Astrocyte (in vitro differentiated cells and primary cell): ENCODE measurements at regions not wholly inside any gene's neighbourhood (a gene's known extent, or its start where the extent isn't known, plus 50 kb on each side); places are given as distances from the start of the nearest gene placed in this dataset.

Experiments used
- DNase-seq: peaks from one replicate; pipeline ENCODE4 v3.0.0-alpha.2; 2010; ENCODE audit warnings: low read depth
- FAIRE-seq: peaks from 2 replicates; lab custom pipeline; 2011; peaks lifted over from hg19 to GRCh38; lab: Jason Lieb, UNC
- H2AFZ ChIP-seq: 2 replicates; pipeline ENCODE4 v1.6.0; 2012; ENCODE audit warnings: low read depth, low read length, inconsistent platforms
- H3K27ac ChIP-seq: 2 replicates; pipeline ENCODE4 v1.5.1; 2011; ENCODE audit warnings: low read depth, low read length, inconsistent platforms
- H3K27me3 ChIP-seq: 2 replicates; pipeline ENCODE4 v1.6.0; 2011; ENCODE audit warnings: low read length, inconsistent platforms; ENCODE audit not compliant: insufficient read depth
- H3K36me3 ChIP-seq: 2 replicates; pipeline ENCODE4 v1.5.1; 2011; ENCODE audit warnings: low read length, inconsistent platforms; ENCODE audit not compliant: insufficient read depth
- H3K4me1 ChIP-seq: 2 replicates; pipeline ENCODE4 v1.5.1; 2011; ENCODE audit warnings: low read length, inconsistent platforms; ENCODE audit not compliant: insufficient read depth
- H3K4me2 ChIP-seq: 2 replicates; pipeline ENCODE4 v1.6.0; 2012; ENCODE audit warnings: low read length, inconsistent platforms
- H3K4me3 ChIP-seq: 2 replicates; pipeline ENCODE4 v1.5.1; 2011; ENCODE audit warnings: low read depth, mild to moderate bottlenecking, low read length, inconsistent platforms; ENCODE audit not compliant: insufficient read depth
- H3K79me2 ChIP-seq: 2 replicates; pipeline ENCODE4 v1.6.0; 2012; ENCODE audit warnings: mild to moderate bottlenecking, low read length, inconsistent platforms; ENCODE audit not compliant: insufficient read depth
- H3K9ac ChIP-seq: 2 replicates; pipeline ENCODE4 v1.6.0; 2012; ENCODE audit warnings: mild to moderate bottlenecking, low read length, inconsistent platforms
- H3K9me3 ChIP-seq: 2 replicates; pipeline ENCODE4 v1.5.1; 2012; ENCODE audit warnings: low read depth, mild to moderate bottlenecking, low read length, inconsistent platforms; ENCODE audit not compliant: insufficient read depth
- H4K20me1 ChIP-seq: 2 replicates; pipeline ENCODE4 v1.6.0; 2012; ENCODE audit warnings: low read length, inconsistent platforms; ENCODE audit not compliant: insufficient read depth
- H3K27ac Mint-ChIP-seq: one replicate; pipeline ENCODE4 v1.8.0; 2021; ENCODE audit warnings: mild to moderate bottlenecking, mixed read lengths; ENCODE audit not compliant: unreplicated experiment
- H3K27me3 Mint-ChIP-seq: one replicate; pipeline ENCODE4 v1.8.0; 2021; ENCODE audit warnings: low read depth, mixed read lengths; ENCODE audit not compliant: unreplicated experiment
- H3K36me3 Mint-ChIP-seq: one replicate; pipeline ENCODE4 v1.8.0; 2021; ENCODE audit warnings: low read depth, mixed read lengths; ENCODE audit not compliant: unreplicated experiment
- H3K4me1 Mint-ChIP-seq: one replicate; pipeline ENCODE4 v1.8.0; 2021; ENCODE audit warnings: low read depth, mixed read lengths; ENCODE audit not compliant: unreplicated experiment
- H3K4me3 Mint-ChIP-seq: one replicate; pipeline ENCODE4 v1.8.0; 2021; ENCODE audit warnings: mild to moderate bottlenecking, moderate library complexity, mixed read lengths; ENCODE audit not compliant: unreplicated experiment
- H3K9me3 Mint-ChIP-seq: one replicate; pipeline ENCODE4 v1.8.0; 2021; ENCODE audit warnings: mild to moderate bottlenecking, mixed read lengths; ENCODE audit not compliant: unreplicated experiment
- EZH2 ChIP-seq: IDR thresholded peaks from 2 replicates; pipeline ENCODE4 v1.6.1; 2012; ENCODE audit warnings: mild to moderate bottlenecking, low read length, inconsistent platforms; ENCODE audit not compliant: insufficient read depth
- TF ChIP-seq, protein P1 (sequence below): IDR thresholded peaks from 2 replicates; pipeline ENCODE4 v1.5.1; 2011; ENCODE audit warnings: low read depth, mild to moderate bottlenecking, inconsistent platforms, low read length, moderate library complexity; ENCODE audit not compliant: insufficient read depth

GRCh38 chr3:190239325-190239724, 82.9 kb downstream of the CLDN1 start:
- H3K4me2 ChIP-seq = no peak overlapping the region
- no peak overlapping the region for H3K27ac ChIP-seq
- Mint-ChIP-seq H3K36me3 (no peaks in the 10 kb centered on the region), H3K27me3 (no peaks in the 10 kb centered on the region), H3K4me3 (no peak overlapping the region), H3K27ac (no peak overlapping the region), H3K4me1 (no peaks in the 10 kb centered on the region), H3K9me3 (peaks cover 14% of the 10 kb centered on the region)
- no peak for FAIRE-seq
- H3K9ac ChIP-seq = no peak overlapping the region
- no peaks in the 10 kb centered on the region for H3K27me3 ChIP-seq
- H2AFZ ChIP-seq = no peak overlapping the region
- TF ChIP-seq, protein P1, sequence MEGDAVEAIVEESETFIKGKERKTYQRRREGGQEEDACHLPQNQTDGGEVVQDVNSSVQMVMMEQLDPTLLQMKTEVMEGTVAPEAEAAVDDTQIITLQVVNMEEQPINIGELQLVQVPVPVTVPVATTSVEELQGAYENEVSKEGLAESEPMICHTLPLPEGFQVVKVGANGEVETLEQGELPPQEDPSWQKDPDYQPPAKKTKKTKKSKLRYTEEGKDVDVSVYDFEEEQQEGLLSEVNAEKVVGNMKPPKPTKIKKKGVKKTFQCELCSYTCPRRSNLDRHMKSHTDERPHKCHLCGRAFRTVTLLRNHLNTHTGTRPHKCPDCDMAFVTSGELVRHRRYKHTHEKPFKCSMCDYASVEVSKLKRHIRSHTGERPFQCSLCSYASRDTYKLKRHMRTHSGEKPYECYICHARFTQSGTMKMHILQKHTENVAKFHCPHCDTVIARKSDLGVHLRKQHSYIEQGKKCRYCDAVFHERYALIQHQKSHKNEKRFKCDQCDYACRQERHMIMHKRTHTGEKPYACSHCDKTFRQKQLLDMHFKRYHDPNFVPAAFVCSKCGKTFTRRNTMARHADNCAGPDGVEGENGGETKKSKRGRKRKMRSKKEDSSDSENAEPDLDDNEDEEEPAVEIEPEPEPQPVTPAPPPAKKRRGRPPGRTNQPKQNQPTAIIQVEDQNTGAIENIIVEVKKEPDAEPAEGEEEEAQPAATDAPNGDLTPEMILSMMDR = no peak
- TF ChIP-seq EZH2 = no peak
- no peaks in the 10 kb centered on the region for H3K36me3 ChIP-seq
- no peaks in the 10 kb centered on the region for H3K9me3 ChIP-seq
- H3K79me2 ChIP-seq = no peaks in the 10 kb centered on the region
- DNase-seq = no peak
- no peaks in the 10 kb centered on the region for H3K4me1 ChIP-seq
- H3K4me3 ChIP-seq = no peak overlapping the region
- H4K20me1 ChIP-seq = no peaks in the 10 kb centered on the region

GRCh38 chr3:190238871-190239270, 83.4 kb downstream of the CLDN1 start:
- no peak for FAIRE-seq

GRCh38 chr3:190234621-190235020, 87.6 kb downstream of the CLDN1 start:
- peaks cover 24% of the 10 kb centered on the region for H3K4me1 Mint-ChIP-seq
- Histone ChIP-seq H3K4me2 (no peak overlapping the region), H3K27ac (no peak overlapping the region), H3K4me3 (no peak overlapping the region), H3K79me2 (no peaks in the 10 kb centered on the region), H2AFZ (no peak overlapping the region), H3K4me1 (peaks cover 24% of the 10 kb centered on the region), H3K27me3 (no peaks in the 10 kb centered on the region), H3K9me3 (no peaks in the 10 kb centered on the region), H4K20me1 (no peaks in the 10 kb centered on the region), H3K36me3 (no peaks in the 10 kb centered on the region), H3K9ac (no peak overlapping the region)
- no peak overlapping the region for H3K4me3 Mint-ChIP-seq
- FAIRE-seq (no peak), DNase-seq (no peak)
- TF ChIP-seq EZH2 = no peak
- TF ChIP-seq, protein P1 = no peak
- no peaks in the 10 kb centered on the region for H3K36me3 Mint-ChIP-seq
- H3K9me3 Mint-ChIP-seq = peaks cover 3% of the 10 kb centered on the region
- no peak overlapping the region for H3K27ac Mint-ChIP-seq
- H3K27me3 Mint-ChIP-seq = no peaks in the 10 kb centered on the region

More at GRCh38 chr3:190238871-190239270, 83.4 kb downstream of the CLDN1 start:
- no peaks in the 10 kb centered on the region for H3K9me3 ChIP-seq
- H3K9ac ChIP-seq = no peak overlapping the region
- no peaks in the 10 kb centered on the region for H3K27me3 ChIP-seq
- no peaks in the 10 kb centered on the region for H3K36me3 ChIP-seq
- H3K36me3 Mint-ChIP-seq = no peaks in the 10 kb centered on the region
- no peak overlapping the region for H3K27ac ChIP-seq
- no peak overlapping the region for H3K4me3 ChIP-seq
- no peak overlapping the region for H3K4me2 ChIP-seq
- H3K4me3 Mint-ChIP-seq = no peak overlapping the region
- no peak overlapping the region for H3K27ac Mint-ChIP-seq
- DNase-seq = no peak
- H4K20me1 ChIP-seq = no peaks in the 10 kb centered on the region
- no peaks in the 10 kb centered on the region for H3K4me1 Mint-ChIP-seq
- peaks cover 14% of the 10 kb centered on the region for H3K9me3 Mint-ChIP-seq
- no peaks in the 10 kb centered on the region for H3K27me3 Mint-ChIP-seq
- no peaks in the 10 kb centered on the region for H3K4me1 ChIP-seq
- H2AFZ ChIP-seq = no peak overlapping the region
- H3K79me2 ChIP-seq = no peaks in the 10 kb centered on the region
- no peak for TF ChIP-seq EZH2
- TF ChIP-seq, protein P1 = no peak
